HepG2 (cell line): ENCODE measurements at regions not wholly inside any gene's neighbourhood (a gene's known extent, or its start where the extent isn't known, plus 50 kb on each side); places are given as distances from the start of the nearest gene placed in this dataset.

ENCODE experiments used
- AGO2 ChIP-seq: fragments of 200-400 bp; formaldehyde crosslinking; optimal IDR thresholded peaks from 2 replicates; pipeline ENCODE3; 2017; ENCODE audit warnings: mild to moderate bottlenecking, low read depth, low read length, moderate library complexity
- EZH2 ChIP-seq: conservative IDR thresholded peaks from 2 replicates; pipeline ENCODE4 v1.6.1; 2012; ENCODE audit warnings: mild to moderate bottlenecking, low read depth, low read length, moderate library complexity
- GABPB1 ChIP-seq: IDR thresholded peaks from 2 replicates; pipeline ENCODE4 v1.6.1; 2016; ENCODE audit warnings: mild to moderate bottlenecking, missing genetic modification reagents, moderate library complexity, missing compliant biosample characterization
- GATA4 ChIP-seq: sonication (generic); IDR thresholded peaks from 2 replicates; pipeline ENCODE4 v1.6.1; 2016; ENCODE audit warnings: antibody characterized with exemption, low read depth, borderline replicate concordance
- NR1H2 ChIP-seq: sonication (generic); formaldehyde crosslinking; IDR thresholded peaks from 2 replicates; pipeline ENCODE4 v1.8.1; 2022; ENCODE audit warnings: low read depth, missing genetic modification reagents, borderline replicate concordance
- POLR2A ChIP-seq, 2 experiments: IDR thresholded peaks; 2 replicates each; pipeline ENCODE4 v1.6.1; 2011; ENCODE audit warnings: low read depth in 2 of 2, low read length in 2 of 2, mild to moderate bottlenecking in 1 of 2, moderate library complexity in 1 of 2; ENCODE audit not compliant: insufficient read depth in 1 of 2
- SAFB2 ChIP-seq: sonication (generic); formaldehyde crosslinking; IDR thresholded peaks from 2 replicates; pipeline ENCODE4 v1.5.1; 2020; ENCODE audit warnings: missing genetic modification reagents, low read depth, mild to moderate bottlenecking, borderline replicate concordance
- ZC3H4 ChIP-seq: sonication (generic); formaldehyde crosslinking; IDR thresholded peaks from 2 replicates; pipeline ENCODE4 v1.4.0; 2020; ENCODE audit warnings: missing genetic modification reagents, borderline replicate concordance
- ZNF180 ChIP-seq: sonication (generic); formaldehyde crosslinking; IDR thresholded peaks from 2 replicates; pipeline ENCODE4 v1.4.0; 2020; ENCODE audit warnings: low read depth, missing genetic modification reagents, borderline replicate concordance
- ZNF33A ChIP-seq: sonication (generic); formaldehyde crosslinking; IDR thresholded peaks from 2 replicates; pipeline ENCODE4 v1.5.1; 2020; ENCODE audit warnings: missing genetic modification reagents, mild to moderate bottlenecking, moderate library complexity, borderline replicate concordance
- TF ChIP-seq, protein P1 (sequence below): sonication (generic); formaldehyde crosslinking; IDR thresholded peaks from 2 replicates; pipeline ENCODE4 v1.9.0; 2022; ENCODE audit warnings: missing genetic modification reagents, mild to moderate bottlenecking, borderline replicate concordance
- TF ChIP-seq, protein P2 (sequence below): sonication (generic); formaldehyde crosslinking; IDR thresholded peaks from 2 replicates; pipeline ENCODE4 v1.4.0; 2020; ENCODE audit warnings: missing genetic modification reagents

DNA sequence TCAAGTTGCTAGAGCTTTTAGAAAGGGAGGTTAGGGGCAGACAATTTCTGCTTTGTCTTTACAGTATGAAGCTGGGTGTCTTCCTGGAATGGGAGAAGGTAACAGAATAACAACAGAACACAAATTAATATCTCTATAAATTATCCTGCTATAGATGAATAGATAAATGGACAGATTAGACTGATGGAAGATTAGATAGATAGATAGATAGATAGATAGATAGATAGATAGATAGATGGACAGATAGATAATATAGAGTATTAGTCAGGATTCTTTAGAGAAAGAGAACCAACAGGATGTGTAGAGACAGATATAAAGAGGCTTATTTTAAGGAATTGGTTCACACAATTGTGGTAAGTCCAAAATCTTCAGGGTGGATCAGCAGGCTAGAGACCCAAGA is 302.2 kb downstream of the BCL11A start:
- TF ChIP-seq GATA4 (no peak), POLR2A (IDR thresholded peaks at IDR 0.05; ENCODE audit: insufficient read depth in 1 of 2, low read depth in 2 of 2, low read length in 2 of 2) (no peak), NR1H2 (CRISPR knock-in tag) (no peak), GABPB1 (CRISPR knock-in tag) (no peak), AGO2 (no peak), SAFB2 (no peak), ZNF33A (CRISPR knock-in tag) (no peak), ZNF180 (CRISPR knock-in tag) (no peak), EZH2 (no peak), ZC3H4 (CRISPR knock-in tag) (no peak)
- TF ChIP-seq, protein P1, sequence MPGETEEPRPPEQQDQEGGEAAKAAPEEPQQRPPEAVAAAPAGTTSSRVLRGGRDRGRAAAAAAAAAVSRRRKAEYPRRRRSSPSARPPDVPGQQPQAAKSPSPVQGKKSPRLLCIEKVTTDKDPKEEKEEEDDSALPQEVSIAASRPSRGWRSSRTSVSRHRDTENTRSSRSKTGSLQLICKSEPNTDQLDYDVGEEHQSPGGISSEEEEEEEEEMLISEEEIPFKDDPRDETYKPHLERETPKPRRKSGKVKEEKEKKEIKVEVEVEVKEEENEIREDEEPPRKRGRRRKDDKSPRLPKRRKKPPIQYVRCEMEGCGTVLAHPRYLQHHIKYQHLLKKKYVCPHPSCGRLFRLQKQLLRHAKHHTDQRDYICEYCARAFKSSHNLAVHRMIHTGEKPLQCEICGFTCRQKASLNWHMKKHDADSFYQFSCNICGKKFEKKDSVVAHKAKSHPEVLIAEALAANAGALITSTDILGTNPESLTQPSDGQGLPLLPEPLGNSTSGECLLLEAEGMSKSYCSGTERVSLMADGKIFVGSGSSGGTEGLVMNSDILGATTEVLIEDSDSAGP (CRISPR knock-in tag): no peak
- TF ChIP-seq, protein P2, sequence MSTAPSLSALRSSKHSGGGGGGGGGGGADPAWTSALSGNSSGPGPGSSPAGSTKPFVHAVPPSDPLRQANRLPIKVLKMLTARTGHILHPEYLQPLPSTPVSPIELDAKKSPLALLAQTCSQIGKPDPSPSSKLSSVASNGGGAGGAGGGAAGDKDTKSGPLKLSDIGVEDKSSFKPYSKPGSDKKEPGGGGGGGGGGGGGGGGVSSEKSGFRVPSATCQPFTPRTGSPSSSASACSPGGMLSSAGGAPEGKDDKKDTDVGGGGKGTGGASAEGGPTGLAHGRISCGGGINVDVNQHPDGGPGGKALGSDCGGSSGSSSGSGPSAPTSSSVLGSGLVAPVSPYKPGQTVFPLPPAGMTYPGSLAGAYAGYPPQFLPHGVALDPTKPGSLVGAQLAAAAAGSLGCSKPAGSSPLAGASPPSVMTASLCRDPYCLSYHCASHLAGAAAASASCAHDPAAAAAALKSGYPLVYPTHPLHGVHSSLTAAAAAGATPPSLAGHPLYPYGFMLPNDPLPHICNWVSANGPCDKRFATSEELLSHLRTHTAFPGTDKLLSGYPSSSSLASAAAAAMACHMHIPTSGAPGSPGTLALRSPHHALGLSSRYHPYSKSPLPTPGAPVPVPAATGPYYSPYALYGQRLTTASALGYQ (CRISPR knock-in tag): no peak
